ES-I3 (cell line): ENCODE measurements at regions not wholly inside any gene's neighbourhood (a gene's known extent, or its start where the extent isn't known, plus 50 kb on each side); places are given as distances from the start of the nearest gene placed in this dataset.

ENCODE experiments used
- H3K36me3 ChIP-seq: 2 replicates; pipeline ENCODE4 v1.6.1; 2013; ENCODE audit warnings: mild to moderate bottlenecking, low read length, control low read depth, moderate library complexity; ENCODE audit not compliant: insufficient read depth
- H3K4me1 ChIP-seq: 2 replicates; pipeline ENCODE4 v1.6.1; 2013; ENCODE audit warnings: mild to moderate bottlenecking, control low read depth, low read length; ENCODE audit not compliant: insufficient read depth
- H3K9ac ChIP-seq: 2 replicates; pipeline ENCODE4 v1.6.1; 2013; ENCODE audit warnings: low read depth, mild to moderate bottlenecking, low read length, moderate library complexity
- H3K9me3 ChIP-seq: 2 replicates; pipeline ENCODE4 v1.6.1; 2013; ENCODE audit warnings: mild to moderate bottlenecking, low read length, moderate library complexity; ENCODE audit not compliant: control insufficient read depth, insufficient read depth

DNA sequence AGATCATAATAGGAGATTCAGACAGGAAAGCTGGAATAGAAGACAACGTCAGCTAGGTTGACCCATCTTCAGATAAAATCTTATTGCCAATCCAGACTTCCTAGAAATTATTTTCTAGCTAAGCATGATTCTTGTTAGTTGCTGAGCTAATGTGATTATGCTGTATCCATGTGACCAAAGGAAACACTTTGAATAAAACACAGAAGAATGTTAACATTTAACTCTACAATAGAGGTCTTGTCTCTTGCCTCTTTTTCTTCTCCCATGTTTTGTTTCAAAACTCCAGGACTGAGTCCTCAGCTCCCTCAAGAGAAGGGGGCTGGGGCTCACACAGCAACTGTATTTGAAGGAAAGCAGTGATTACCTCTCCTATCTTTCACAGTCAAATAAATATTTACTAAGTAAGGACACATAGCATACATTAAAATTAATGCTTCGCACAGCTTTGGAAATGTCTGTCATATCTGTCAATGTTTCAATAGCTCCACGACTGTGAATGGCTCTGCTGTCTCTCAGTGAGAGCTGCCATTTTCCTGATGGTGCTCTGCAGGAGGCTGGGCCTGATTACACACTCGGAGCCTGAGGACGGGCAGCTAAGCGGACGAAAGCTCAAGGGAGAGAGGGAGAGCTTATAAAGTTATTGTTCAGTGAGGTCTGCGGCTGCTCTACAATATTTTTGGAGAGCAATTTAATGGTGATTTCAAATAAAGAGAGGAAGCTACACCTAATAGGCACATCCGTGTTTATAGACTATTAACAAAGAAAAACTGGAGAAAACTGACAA is 64.8 kb upstream of the ZNF462 start:
- Histone ChIP-seq H3K4me1 (peaks cover 14% of the 10 kb centered on the region; the same call in 1 of the 2 replicates), H3K36me3 (no peaks in the 10 kb centered on the region), H3K9ac (no peak overlapping the region), H3K9me3 (no peaks in the 10 kb centered on the region; the same call in 1 of the 2 replicates)

DNA sequence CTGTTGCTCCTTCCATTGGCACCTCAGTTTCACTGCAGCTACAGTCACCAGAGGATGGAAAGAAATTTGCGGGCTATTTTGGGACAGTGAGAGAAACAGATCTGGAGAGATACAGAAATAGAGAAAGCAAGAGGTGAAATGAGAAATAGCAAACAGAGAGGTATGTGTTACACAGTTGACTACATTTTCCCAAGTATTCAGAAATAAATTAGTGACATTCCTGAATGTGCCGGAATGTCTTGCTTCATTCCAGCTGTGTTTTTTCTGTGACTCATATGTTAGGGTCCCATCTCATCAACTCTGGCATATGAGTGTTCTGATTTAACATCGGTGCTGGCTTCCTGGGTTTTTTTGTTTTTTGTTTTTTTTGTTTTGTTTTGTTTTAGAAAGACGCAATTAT is 63.8 kb upstream of the ZNF462 start:
- no peaks in the 10 kb centered on the region; the same call in 1 of the 2 replicates for H3K9me3 ChIP-seq
- peaks cover 14% of the 10 kb centered on the region; the same call in 1 of the 2 replicates for H3K4me1 ChIP-seq
- no peak overlapping the region for H3K9ac ChIP-seq
- no peaks in the 10 kb centered on the region for H3K36me3 ChIP-seq

DNA sequence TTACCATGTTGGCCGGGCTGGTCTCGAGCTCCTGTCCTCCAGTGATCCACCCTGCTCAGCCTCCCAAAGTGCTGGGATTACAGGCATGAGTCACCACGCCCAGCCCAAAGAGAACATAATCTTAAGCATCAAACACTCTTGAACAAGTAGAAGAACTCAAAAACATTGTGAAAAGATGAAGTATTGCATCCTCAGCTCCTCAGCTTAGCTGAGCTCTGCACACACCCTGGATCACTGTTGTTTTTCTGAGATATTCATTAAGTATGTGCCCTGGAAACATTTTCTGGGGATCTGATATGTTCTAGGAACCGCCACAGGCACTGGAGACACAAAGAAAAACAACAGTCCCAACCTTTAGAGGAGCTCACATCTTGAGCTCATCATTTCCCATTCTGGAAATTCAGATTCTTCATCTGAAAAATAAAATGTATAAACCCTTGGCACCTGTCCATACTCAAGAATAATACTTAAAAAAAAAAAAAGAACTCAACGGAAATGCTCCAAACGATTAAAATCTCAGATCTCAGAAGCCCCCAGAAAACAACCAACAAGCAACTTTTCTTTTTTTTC is 62.2 kb upstream of the ZNF462 start:
- Histone ChIP-seq H3K9me3 (no peaks in the 10 kb centered on the region; the same call in 1 of the 2 replicates), H3K4me1 (peaks cover 14% of the 10 kb centered on the region; the same call in 1 of the 2 replicates), H3K36me3 (no peaks in the 10 kb centered on the region), H3K9ac (no peak overlapping the region)

DNA sequence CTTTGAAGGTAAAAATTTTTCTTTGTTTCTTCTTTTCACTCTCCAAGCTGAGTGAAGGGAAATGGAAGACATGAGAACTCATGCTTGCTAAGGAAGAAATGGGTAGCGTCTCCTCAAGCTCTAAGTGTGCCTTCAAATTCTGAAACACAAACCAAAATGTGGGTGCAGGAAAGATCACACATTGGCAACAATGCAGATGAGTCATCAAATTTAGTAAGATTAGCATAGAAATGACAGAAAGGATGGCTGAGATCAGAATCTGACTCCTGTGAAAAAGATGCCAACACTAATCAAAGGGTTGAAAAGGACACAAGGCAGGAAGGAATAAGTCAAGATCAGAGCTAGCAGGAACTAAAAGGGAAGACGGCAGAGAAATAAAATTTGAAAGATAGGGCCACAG is 61.1 kb upstream of the ZNF462 start:
- H3K9ac ChIP-seq = no peak overlapping the region
- H3K4me1 ChIP-seq = peaks cover 14% of the 10 kb centered on the region; the same call in 1 of the 2 replicates
- no peaks in the 10 kb centered on the region; the same call in 1 of the 2 replicates for H3K9me3 ChIP-seq
- no peaks in the 10 kb centered on the region for H3K36me3 ChIP-seq
